ENCODE measurements at regions not wholly inside any gene's neighbourhood (a gene's known extent, or its start where the extent isn't known, plus 50 kb on each side); places are given as distances from the start of the nearest gene placed in this dataset.

- peak; percentile 47 for DNase-seq (ENCODE audit: low spot score)
These were observed 52.5 kb upstream of the STAM2 start for GRCh38 chr2:152227969-152228592.

- no peak for DNase-seq (ENCODE audit: low spot score)
These were observed 55.9 kb upstream of the STAM2 start for GRCh38 chr2:152231446-152231845.

- no peak for DNase-seq (ENCODE audit: low spot score)
These were observed 58.7 kb upstream of the STAM2 start for GRCh38 chr2:152234277-152234676.

GRCh38 chr2:152236191-152236925 is 60.8 kb upstream of the STAM2 start:
- no peak for DNase-seq (ENCODE audit: low spot score)

GRCh38 chr2:152238016-152238415 is 62.5 kb upstream of the STAM2 start:
- no peak for DNase-seq (ENCODE audit: low spot score)

- DNase-seq (ENCODE audit: low spot score): no peak
These were observed 65.1 kb upstream of the STAM2 start for GRCh38 chr2:152240559-152241231.

- DNase-seq (ENCODE audit: low spot score): no peak
These were observed 66.6 kb upstream of the STAM2 start for GRCh38 chr2:152241948-152242729.

- DNase-seq (ENCODE audit: low spot score): no peak
These were observed 67.4 kb upstream of the STAM2 start for GRCh38 chr2:152242787-152243472.

GRCh38 chr2:152243761-152244640 is 68.4 kb upstream of the STAM2 start:
- DNase-seq (ENCODE audit: low spot score): no peak

- DNase-seq (ENCODE audit: low spot score): no peak
These were observed 70.1 kb upstream of the STAM2 start for GRCh38 chr2:152245653-152246052.

- DNase-seq (ENCODE audit: low spot score): no peak
These were observed 71.2 kb upstream of the STAM2 start for GRCh38 chr2:152246686-152247336.

GRCh38 chr2:152247337-152247695 is 71.8 kb upstream of the STAM2 start:
- peak; percentile 44 for DNase-seq (ENCODE audit: low spot score)

GRCh38 chr2:152250421-152251100 is 75.0 kb upstream of the STAM2 start:
- no peak for DNase-seq (ENCODE audit: low spot score)

- no peak for DNase-seq (ENCODE audit: low spot score)
These were observed 75.6 kb upstream of the STAM2 start for GRCh38 chr2:152251211-152251610.

GRCh38 chr2:152251811-152252210 is 76.2 kb upstream of the STAM2 start:
- no peak for DNase-seq (ENCODE audit: low spot score)

GRCh38 chr2:152254486-152254885 is 78.9 kb upstream of the STAM2 start:
- no peak for DNase-seq (ENCODE audit: low spot score)

GRCh38 chr2:152254976-152255375 is 79.4 kb upstream of the STAM2 start:
- no peak for DNase-seq (ENCODE audit: low spot score)

- DNase-seq (ENCODE audit: low spot score): no peak
These were observed 79.1 kb upstream of the FMNL2 start for GRCh38 chr2:152255918-152256317.

- no peak for DNase-seq (ENCODE audit: low spot score)
These were observed 74.0 kb upstream of the FMNL2 start for GRCh38 chr2:152260939-152261338.

- no peak for DNase-seq (ENCODE audit: low spot score)
These were observed 71.1 kb upstream of the FMNL2 start for GRCh38 chr2:152263911-152264310.

Measured in GM03348 (cell line).